ENCODE measurements at regions not wholly inside any gene's neighbourhood (a gene's known extent, or its start where the extent isn't known, plus 50 kb on each side); places are given as distances from the start of the nearest gene placed in this dataset.

- Histone ChIP-seq H3K4me3 (no peak overlapping the region), H3K9me3 (no peaks in the 10 kb centered on the region), H3K36me3 (no peaks in the 10 kb centered on the region), H3K27ac (no peak overlapping the region), H3K27me3 (no peaks in the 10 kb centered on the region), H3K4me1 (no peaks in the 10 kb centered on the region)
- no peak for TF ChIP-seq CTCF (IDR thresholded peaks at IDR 0.05)
- ATAC-seq, result no peak
- no peak for DNase-seq
- intact Hi-C loops (cut with DNase I), result no loop called here
Measured at GRCh38 chr2:201971531-201972228, 62.0 kb upstream of the FZD7 start.

- H3K4me3 ChIP-seq, result no peak overlapping the region
- no peaks in the 10 kb centered on the region for H3K27me3 ChIP-seq
- intact Hi-C loops (cut with DNase I), result no loop called here
- no peaks in the 10 kb centered on the region for H3K36me3 ChIP-seq
- H3K9me3 ChIP-seq, result no peaks in the 10 kb centered on the region
- no peak overlapping the region for H3K27ac ChIP-seq
- TF ChIP-seq CTCF (IDR thresholded peaks at IDR 0.05), result no peak
- ATAC-seq (no peak), DNase-seq (no peak)
- no peaks in the 10 kb centered on the region for H3K4me1 ChIP-seq
Measured at GRCh38 chr2:201972621-201973255, 60.9 kb upstream of the FZD7 start.

DNA sequence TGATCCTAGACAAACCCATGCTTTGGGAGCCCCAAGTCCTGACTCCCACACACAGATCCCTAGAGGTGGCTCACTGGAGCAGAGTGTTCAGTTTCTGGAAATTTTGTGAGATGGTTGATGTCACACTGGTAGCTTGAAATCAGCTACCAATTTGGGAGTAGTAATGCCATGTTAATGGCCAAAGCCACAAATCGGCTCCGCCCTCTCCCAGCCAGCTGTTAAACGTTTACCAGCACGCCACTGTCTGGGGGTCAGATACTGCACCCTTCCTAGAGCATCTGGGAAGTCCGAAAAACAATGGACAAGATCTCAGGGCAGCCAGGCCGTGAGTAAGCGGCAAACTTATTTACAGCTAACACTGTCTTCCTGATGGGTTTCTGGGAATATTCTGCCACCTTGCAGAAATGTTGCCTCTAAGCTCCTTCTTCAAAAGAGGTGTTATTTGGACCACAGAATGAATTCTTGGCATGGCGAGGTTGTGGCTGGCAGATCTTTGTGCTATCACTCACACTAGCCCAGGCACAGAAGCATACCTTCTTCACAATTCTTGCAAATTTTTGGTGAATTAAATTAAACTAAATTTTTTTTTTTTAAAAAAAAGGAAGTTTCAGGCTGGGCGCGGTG, 60.2 kb upstream of the FZD7 start:
- intact Hi-C loops (cut with DNase I), result no loop called here
- no peak for DNase-seq
- Histone ChIP-seq H3K27ac (no peak overlapping the region), H3K27me3 (no peaks in the 10 kb centered on the region), H3K9me3 (no peaks in the 10 kb centered on the region), H3K36me3 (no peaks in the 10 kb centered on the region), H3K4me1 (no peaks in the 10 kb centered on the region), H3K4me3 (no peak overlapping the region)
- TF ChIP-seq CTCF (IDR thresholded peaks at IDR 0.05), result no peak
- ATAC-seq, result no peak

DNA sequence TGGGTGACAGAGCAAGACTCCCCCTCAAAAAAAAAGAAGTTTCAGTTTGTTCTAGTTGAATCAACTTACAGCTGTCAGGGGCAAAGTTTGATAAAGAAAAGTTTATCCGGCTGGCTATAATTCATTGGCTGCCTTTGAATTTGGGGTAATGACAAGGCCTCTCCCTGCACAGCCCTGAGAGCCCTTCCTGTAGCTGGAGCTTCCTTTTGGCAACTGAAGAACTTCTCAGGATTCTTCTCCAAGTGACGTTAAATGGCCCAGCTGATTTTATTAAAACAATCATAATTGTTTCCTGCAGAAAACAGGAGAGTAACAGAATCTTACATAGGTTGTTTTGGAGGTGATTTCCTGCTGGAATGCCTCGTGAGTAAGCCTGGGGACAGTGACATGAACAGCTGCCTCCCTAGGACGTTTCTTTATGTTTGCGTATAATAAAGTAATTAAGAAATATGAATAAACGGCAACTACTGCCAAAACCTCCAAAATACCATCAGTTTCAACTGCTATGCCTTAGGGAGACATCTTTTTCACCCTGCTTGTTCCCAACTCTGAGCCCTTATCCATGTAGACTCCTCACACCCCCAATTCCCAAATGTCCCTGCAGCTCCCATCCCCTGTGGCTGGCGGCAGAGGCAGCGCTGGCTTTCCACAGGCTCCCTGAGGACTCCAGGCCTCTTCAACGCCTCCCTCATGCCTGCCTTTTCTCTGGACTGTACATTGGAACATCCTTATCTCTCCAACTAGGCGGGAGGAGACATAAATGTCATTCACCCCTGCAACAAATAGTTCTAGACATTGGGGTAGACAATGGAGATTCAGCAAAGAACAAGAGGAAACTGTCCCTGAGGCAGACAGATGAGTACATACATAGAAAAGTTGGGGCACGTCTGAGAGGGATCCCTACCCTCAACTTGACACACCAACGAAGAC, 59.2 kb upstream of the FZD7 start:
- H3K36me3 ChIP-seq, result no peaks in the 10 kb centered on the region
- H3K27me3 ChIP-seq, result no peaks in the 10 kb centered on the region
- intact Hi-C loops (cut with DNase I), result no loop called here
- H3K4me3 ChIP-seq, result no peak overlapping the region
- peak in 1 of 4 donors; percentile 20 for DNase-seq
- no peaks in the 10 kb centered on the region for H3K9me3 ChIP-seq
- H3K27ac ChIP-seq, result no peak overlapping the region
- TF ChIP-seq CTCF (IDR thresholded peaks at IDR 0.05), result no peak
- H3K4me1 ChIP-seq, result no peaks in the 10 kb centered on the region
- ATAC-seq, result no peak

Measured in left lung (tissue), 4 donors.